HG02840 (cell line): ENCODE measurements at regions not wholly inside any gene's neighbourhood (a gene's known extent, or its start where the extent isn't known, plus 50 kb on each side); places are given as distances from the start of the nearest gene placed in this dataset.

Experiments
- ATAC-seq: cut with Tn5 transposase; IDR thresholded peaks from one replicate; pipeline ENCODE4 v1.9.1; 2021; ENCODE audit warnings: mild to moderate bottlenecking, moderate library complexity, moderate number of reproducible peaks; ENCODE audit not compliant: unreplicated experiment, low FRiP score

DNA sequence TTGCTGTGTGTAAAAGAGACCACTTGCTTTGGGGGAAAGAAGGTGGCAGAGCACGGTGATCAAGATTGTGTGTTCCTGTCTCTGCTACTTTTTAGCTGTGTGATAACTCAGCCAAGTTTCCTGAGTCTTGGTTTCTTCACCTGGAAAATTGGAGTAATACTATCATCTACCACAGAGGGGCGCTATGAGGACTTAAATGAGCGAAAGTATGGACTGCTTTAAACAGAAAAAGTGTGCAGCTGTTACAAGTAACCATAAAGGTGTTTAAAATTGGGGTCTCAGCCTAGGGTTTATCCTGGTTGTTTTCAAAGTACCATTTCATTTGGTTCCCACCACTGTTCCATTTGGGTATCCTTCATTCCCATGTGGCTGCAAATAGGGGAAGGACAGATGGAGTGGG lies 65.9 kb upstream of the WSCD2 start:
- no peak for ATAC-seq

GRCh38 chr12:108065069-108065468 lies 64.0 kb upstream of the WSCD2 start:
- ATAC-seq, result no peak

GRCh38 chr12:108066583-108067577 lies 62.2 kb upstream of the WSCD2 start:
- no peak for ATAC-seq

DNA sequence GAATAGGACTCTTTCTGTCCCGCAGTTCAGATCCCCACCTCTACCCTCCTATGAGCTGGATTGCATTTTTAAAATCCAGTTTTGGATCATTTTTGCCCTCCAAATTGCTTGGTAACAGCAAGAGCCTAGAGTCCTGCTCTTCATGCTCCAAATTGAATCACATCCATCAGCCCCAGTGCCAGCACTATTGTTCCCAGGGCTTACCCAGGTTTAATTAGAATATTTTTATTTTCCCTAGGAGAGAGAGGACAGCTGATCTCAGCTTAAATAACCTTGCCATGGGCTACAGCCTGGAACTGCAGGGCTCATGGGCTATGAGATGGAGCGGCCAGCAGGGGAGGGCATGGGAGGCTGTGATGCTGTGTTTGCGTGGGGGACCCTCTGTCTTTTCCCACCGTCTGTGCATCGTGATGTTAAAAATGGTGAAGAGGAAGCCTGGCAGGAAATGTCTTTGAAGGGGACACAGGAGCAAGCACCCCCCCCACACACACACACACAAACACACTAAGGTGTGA lies 59.4 kb upstream of the WSCD2 start:
- no peak for ATAC-seq

DNA sequence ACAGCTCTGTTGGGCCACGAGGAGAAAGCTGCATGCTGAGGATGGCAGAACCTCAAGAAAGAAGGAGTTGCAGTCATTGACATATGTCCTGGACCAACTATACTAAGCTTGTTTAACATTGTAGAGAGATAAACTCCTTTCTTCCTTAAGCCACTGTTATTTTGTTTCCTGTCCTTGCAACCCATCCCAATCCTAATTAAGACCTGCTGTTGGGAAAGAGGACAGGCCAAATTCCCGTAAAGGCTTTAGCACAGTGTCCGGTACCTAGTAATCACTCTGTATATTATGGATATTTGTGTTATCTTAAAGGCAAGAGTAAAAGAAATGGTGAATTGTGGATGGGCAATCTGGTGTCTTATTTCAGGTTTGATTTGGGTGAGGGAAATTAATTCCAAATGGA lies 53.5 kb upstream of the WSCD2 start:
- no peak for ATAC-seq

- no peak for ATAC-seq
Measured at GRCh38 chr12:108076556-108076955, 52.5 kb upstream of the WSCD2 start.

DNA sequence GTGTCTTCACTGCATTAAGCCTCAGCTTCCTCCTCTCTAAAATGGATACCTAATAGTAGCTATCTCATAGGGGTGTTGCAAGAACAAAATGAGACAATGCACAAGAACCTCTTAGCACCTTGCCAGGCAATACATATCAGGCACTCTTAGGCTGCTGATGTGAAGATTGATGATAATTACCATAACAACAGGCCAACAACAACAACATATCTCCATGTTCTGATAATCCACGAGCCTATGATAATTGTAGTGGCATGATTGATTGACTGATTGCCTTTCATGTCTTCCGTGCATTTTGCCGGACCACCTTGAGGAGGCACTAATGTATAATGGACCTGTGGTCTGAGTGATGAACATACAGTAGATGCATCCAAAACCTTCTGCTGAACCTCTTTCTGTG lies 50.7 kb upstream of the WSCD2 start:
- ATAC-seq, result no peak
